SK-N-SH (cell line): ENCODE measurements at regions not wholly inside any gene's neighbourhood (a gene's known extent, or its start where the extent isn't known, plus 50 kb on each side); places are given as distances from the start of the nearest gene placed in this dataset.

Source experiments
- CTCF ChIA-PET: fragments of 300-600, 350-600 bp; formaldehyde crosslinking; extraction: SDS; loops from one replicate; lab custom pipeline; 2021; lab: Yijun Ruan, JAX
- POLR2A ChIA-PET: fragments of 350-600 bp; sonication (Branson Sonifier 250); formaldehyde crosslinking; extraction: SDS; loops from one replicate; lab custom pipeline; 2020; ENCODE audit warnings: antibody characterized with exemption, inconsistent platforms; lab: Yijun Ruan, JAX
- DNase-seq: peaks from one replicate; pipeline ENCODE4 v3.0.0; 2012
- H2AFZ ChIP-seq: fragments of 200-600 bp; sonication (generic); 2 replicates; pipeline ENCODE4 v1.8.1; 2016; ENCODE audit warnings: antibody characterized with exemption, mild to moderate bottlenecking, low read depth
- H3F3A ChIP-seq: fragments of 200-600 bp; sonication (generic); replicated peaks from 2 replicates; pipeline ENCODE3; 2016; ENCODE audit warnings: antibody characterized with exemption, mild to moderate bottlenecking; ENCODE audit not compliant: insufficient read depth
- H3K27ac ChIP-seq, 2 experiments: fragments of 200-500 bp in 1 of 2; fragments of 200-600 bp in 1 of 2; sonication (Bioruptor generic) in 1 of 2; sonication (generic), shearing (Covaris generic) in 1 of 2; 2 replicates each; pipeline versions ENCODE4 v1.5.1 to v1.6.1; 2014 to 2016; ENCODE audit warnings: low read depth in 2 of 2, inconsistent platforms in 1 of 2, low read length in 1 of 2, mild to moderate bottlenecking in 1 of 2, mixed read lengths in 1 of 2
- H3K27me3 ChIP-seq: fragments of 200-600 bp; sonication (generic), shearing (Covaris generic); 2 replicates; pipeline ENCODE4 v1.6.1; 2016; ENCODE audit warnings: mixed run types; ENCODE audit not compliant: insufficient read depth
- H3K36me3 ChIP-seq, 2 experiments: fragments of 200-500 bp in 1 of 2; fragments of 200-600 bp in 1 of 2; sonication (Bioruptor generic) in 1 of 2; sonication (generic) in 1 of 2; replicated peaks in 1 of 2; 2 replicates each; pipeline versions ENCODE3 to v1.5.1; 2014 to 2016; ENCODE audit warnings: low read length in 1 of 2, mild to moderate bottlenecking in 1 of 2; ENCODE audit not compliant: insufficient read depth in 2 of 2, control insufficient read depth in 1 of 2
- H3K4me1 ChIP-seq, 2 experiments: fragments of 200-500 bp in 1 of 2; fragments of 200-600 bp in 1 of 2; sonication (Bioruptor generic) in 1 of 2; sonication (generic), shearing (Covaris generic) in 1 of 2; 2 replicates each; pipeline versions ENCODE4 v1.5.1 to v1.6.1; 2014 to 2016; ENCODE audit warnings: low read depth in 1 of 2, low read length in 1 of 2, mixed run types in 1 of 2; ENCODE audit not compliant: insufficient read depth in 2 of 2, control insufficient read depth in 1 of 2
- H3K4me2 ChIP-seq: fragments of 200-600 bp; sonication (generic), shearing (Covaris generic); 2 replicates; pipeline ENCODE4 v1.6.1; 2017; ENCODE audit warnings: mixed run types
- H3K4me3 ChIP-seq, 2 experiments: fragments of 200-500 bp in 1 of 2; fragments of 200-600 bp in 1 of 2; sonication (Bioruptor generic) in 1 of 2; sonication (generic), shearing (Covaris generic) in 1 of 2; 2 replicates each; pipeline versions ENCODE4 v1.5.1 to v1.8.1; 2014 to 2016; ENCODE audit warnings: low read depth in 2 of 2, inconsistent platforms in 1 of 2, low read length in 1 of 2, mild to moderate bottlenecking in 1 of 2, mixed read lengths in 1 of 2, moderate library complexity in 1 of 2
- H3K79me2 ChIP-seq: fragments of 200-600 bp; sonication (generic); 2 replicates; pipeline ENCODE4 v1.8.1; 2017; ENCODE audit warnings: mild to moderate bottlenecking; ENCODE audit not compliant: insufficient read depth
- H3K9ac ChIP-seq: fragments of 200-600 bp; sonication (generic); 2 replicates; pipeline ENCODE4 v1.6.1; 2017; ENCODE audit warnings: mixed run types
- H3K9me2 ChIP-seq: fragments of 200-600 bp; sonication (generic); 2 replicates; pipeline ENCODE4 v1.6.1; 2017; ENCODE audit warnings: mixed run types
- H3K9me3 ChIP-seq: fragments of 200-600 bp; sonication (generic); 2 replicates; pipeline ENCODE4 v1.6.1; 2017; ENCODE audit warnings: mixed run types, mild to moderate bottlenecking, moderate library complexity
- H4K20me1 ChIP-seq: fragments of 200-600 bp; sonication (generic); 2 replicates; pipeline ENCODE4 v1.6.1; 2017; ENCODE audit warnings: mild to moderate bottlenecking, mixed run types; ENCODE audit not compliant: insufficient read depth
- CHD2 ChIP-seq: fragments of 150-350 bp; IDR thresholded peaks from 2 replicates; pipeline ENCODE4 v1.6.1; 2018; ENCODE audit warnings: low read length; ENCODE audit not compliant: partially characterized antibody
- ELF1 ChIP-seq: IDR thresholded peaks from 2 replicates; pipeline ENCODE4 v1.4.0; 2012
- EP300 ChIP-seq, 2 experiments: IDR thresholded peaks; 2 replicates each; pipeline versions ENCODE4 v1.4.0 to v1.6.1; 2012; ENCODE audit warnings: borderline replicate concordance in 1 of 2, low read depth in 1 of 2, low read length in 1 of 2
- EZH2phosphoT487 ChIP-seq: fragments of 200-600 bp; sonication (generic); IDR thresholded peaks from 2 replicates; pipeline ENCODE4 v1.6.1; 2017; ENCODE audit warnings: low read depth, mixed run types, mild to moderate bottlenecking, antibody characterized with exemption, moderate library complexity, borderline replicate concordance
- FOSL2 ChIP-seq: IDR thresholded peaks from 2 replicates; pipeline ENCODE4 v1.4.0; 2012; ENCODE audit warnings: low read depth, mild to moderate bottlenecking, moderate library complexity, borderline replicate concordance
- FOXM1 ChIP-seq: IDR thresholded peaks from 2 replicates; pipeline ENCODE4 v1.4.0; 2012; ENCODE audit warnings: low read depth, mild to moderate bottlenecking
- GATA2 ChIP-seq: sonication (generic); formaldehyde crosslinking; IDR thresholded peaks from 2 replicates; pipeline ENCODE4 v1.5.0; 2020; ENCODE audit warnings: mild to moderate bottlenecking, missing genetic modification reagents
- JUND ChIP-seq: IDR thresholded peaks from 2 replicates; pipeline ENCODE4 v1.4.0; 2012
- MEF2A ChIP-seq: IDR thresholded peaks from 2 replicates; pipeline ENCODE4 v1.4.0; 2012; ENCODE audit warnings: low read depth, borderline replicate concordance
- MXI1 ChIP-seq: IDR thresholded peaks from 2 replicates; pipeline ENCODE4 v1.6.1; 2012; ENCODE audit warnings: mild to moderate bottlenecking, low read depth, low read length, improper control_type of control experiment
- NFIC ChIP-seq: IDR thresholded peaks from 2 replicates; pipeline ENCODE4 v1.4.0; 2012; ENCODE audit warnings: borderline replicate concordance
- POLR2AphosphoS5 ChIP-seq: IDR thresholded peaks from 2 replicates; pipeline ENCODE4 v1.6.1; 2012; ENCODE audit warnings: low read depth, low read length
- RAD21 ChIP-seq: IDR thresholded peaks from 2 replicates; pipeline ENCODE4 v1.6.1; 2012; ENCODE audit warnings: mild to moderate bottlenecking, low read length
- SIN3A ChIP-seq: IDR thresholded peaks from 2 replicates; pipeline ENCODE4 v1.6.1; 2012; ENCODE audit warnings: low read depth, mild to moderate bottlenecking, low read length, moderate library complexity, borderline replicate concordance
- TCF12 ChIP-seq: IDR thresholded peaks from 2 replicates; pipeline ENCODE4 v1.4.0; 2012
- TEAD4 ChIP-seq: IDR thresholded peaks from 2 replicates; pipeline ENCODE4 v1.4.0; 2012; ENCODE audit warnings: mild to moderate bottlenecking, borderline replicate concordance; ENCODE audit not compliant: insufficient read depth
- WGBS: methylation state at CpG from one replicate; pipeline ENCODE4 v1.1.6; 2017; ENCODE audit warnings: low lambda C conversion rate; 5-methylcytosine and 5-hydroxymethylcytosine counted together
- TF ChIP-seq, protein P1 (sequence below): IDR thresholded peaks from 2 replicates; pipeline ENCODE4 v1.4.0; 2012; ENCODE audit warnings: low read depth
- TF ChIP-seq, protein P2 (sequence below): fragments of 200-600 bp; sonication (generic); IDR thresholded peaks from 2 replicates; pipeline ENCODE4 v1.6.1; 2017; ENCODE audit warnings: antibody characterized with exemption, mild to moderate bottlenecking, moderate library complexity
- TF ChIP-seq, protein P3 (sequence below): fragments of 150-350 bp; IDR thresholded peaks from 2 replicates; pipeline ENCODE4 v1.6.1; 2016; ENCODE audit warnings: mild to moderate bottlenecking, low read depth, low read length
- TF ChIP-seq, protein P4 (sequence below): IDR thresholded peaks from 2 replicates; pipeline ENCODE4 v1.4.0; 2012; ENCODE audit warnings: low read depth, borderline replicate concordance

DNA sequence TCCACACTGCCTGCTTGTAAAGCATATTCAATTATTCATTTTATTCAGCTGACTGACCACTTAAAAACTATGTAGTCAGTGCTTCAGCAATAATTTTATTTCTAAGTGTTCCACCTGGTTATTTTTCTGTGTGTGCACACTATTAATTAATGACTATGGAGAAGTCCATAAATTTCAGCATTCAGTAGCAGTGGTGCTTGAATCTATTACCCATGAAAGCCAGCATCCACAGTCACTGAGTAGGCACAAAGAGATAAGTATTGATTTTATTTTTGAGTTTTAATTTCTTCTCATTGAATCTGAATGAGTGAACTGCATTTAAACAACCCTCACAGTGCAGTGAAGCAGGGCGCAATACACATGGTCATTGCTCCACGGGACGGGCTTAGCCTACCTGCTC is 643.1 kb downstream of the GALC start:
- Histone ChIP-seq H3K79me2 (no peaks in the 10 kb centered on the region), H3K4me1 (no peaks in the 10 kb centered on the region), H3K27me3 (no peaks in the 10 kb centered on the region), H2AFZ (no peak overlapping the region), H3F3A (no peaks in the 10 kb centered on the region), H3K9me2 (no peaks in the 10 kb centered on the region), H3K9me3 (no peaks in the 10 kb centered on the region), H3K4me3 (no peak overlapping the region), H3K36me3 (no peaks in the 10 kb centered on the region), H3K4me2 (no peak overlapping the region), H3K9ac (no peak overlapping the region), H4K20me1 (no peaks in the 10 kb centered on the region), H3K27ac (no peak overlapping the region)
- DNase-seq = no peak
- POLR2A ChIA-PET = no interaction called here
- WGBS = 9% methylated on average over 3 of the region's 3 CpGs
- TF ChIP-seq POLR2AphosphoS5 (no peak), MXI1 (no peak), TEAD4 (no peak), GATA2 (CRISPR knock-in tag) (no peak), MEF2A (no peak)
- TF ChIP-seq, protein P1, sequence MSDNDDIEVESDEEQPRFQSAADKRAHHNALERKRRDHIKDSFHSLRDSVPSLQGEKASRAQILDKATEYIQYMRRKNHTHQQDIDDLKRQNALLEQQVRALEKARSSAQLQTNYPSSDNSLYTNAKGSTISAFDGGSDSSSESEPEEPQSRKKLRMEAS = no peak
- CTCF ChIA-PET = no interaction called here

DNA sequence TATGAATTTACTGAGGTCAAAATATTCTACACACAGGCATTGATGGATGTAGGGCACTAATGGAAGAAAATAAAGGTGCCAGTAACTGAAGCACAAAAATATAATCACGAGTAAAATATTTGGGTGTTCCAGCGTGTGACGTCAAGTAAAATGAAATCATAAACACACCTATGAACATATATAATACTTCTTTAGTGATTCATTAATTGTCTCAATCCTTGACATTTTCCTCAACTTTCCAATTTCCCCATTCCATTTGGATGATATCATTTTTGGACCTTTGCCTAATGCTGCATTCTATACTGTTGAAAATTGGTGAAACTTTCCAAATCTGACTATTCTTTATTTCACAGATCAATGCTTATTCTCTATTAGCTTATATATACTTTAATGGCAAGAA is 649.3 kb downstream of the GALC start:
- H3K4me3 ChIP-seq = no peak overlapping the region
- no peak overlapping the region for H3K4me2 ChIP-seq
- H4K20me1 ChIP-seq = no peaks in the 10 kb centered on the region
- H3K36me3 ChIP-seq = no peaks in the 10 kb centered on the region
- no peak overlapping the region for H3K9ac ChIP-seq
- H3K4me1 ChIP-seq = no peaks in the 10 kb centered on the region
- H3F3A ChIP-seq = no peaks in the 10 kb centered on the region
- ChIA-PET POLR2A (no interaction called here), CTCF (no interaction called here)
- H2AFZ ChIP-seq = no peak overlapping the region
- no peaks in the 10 kb centered on the region for H3K9me3 ChIP-seq
- H3K27me3 ChIP-seq = no peaks in the 10 kb centered on the region
- H3K79me2 ChIP-seq = no peaks in the 10 kb centered on the region
- TF ChIP-seq, protein P2, sequence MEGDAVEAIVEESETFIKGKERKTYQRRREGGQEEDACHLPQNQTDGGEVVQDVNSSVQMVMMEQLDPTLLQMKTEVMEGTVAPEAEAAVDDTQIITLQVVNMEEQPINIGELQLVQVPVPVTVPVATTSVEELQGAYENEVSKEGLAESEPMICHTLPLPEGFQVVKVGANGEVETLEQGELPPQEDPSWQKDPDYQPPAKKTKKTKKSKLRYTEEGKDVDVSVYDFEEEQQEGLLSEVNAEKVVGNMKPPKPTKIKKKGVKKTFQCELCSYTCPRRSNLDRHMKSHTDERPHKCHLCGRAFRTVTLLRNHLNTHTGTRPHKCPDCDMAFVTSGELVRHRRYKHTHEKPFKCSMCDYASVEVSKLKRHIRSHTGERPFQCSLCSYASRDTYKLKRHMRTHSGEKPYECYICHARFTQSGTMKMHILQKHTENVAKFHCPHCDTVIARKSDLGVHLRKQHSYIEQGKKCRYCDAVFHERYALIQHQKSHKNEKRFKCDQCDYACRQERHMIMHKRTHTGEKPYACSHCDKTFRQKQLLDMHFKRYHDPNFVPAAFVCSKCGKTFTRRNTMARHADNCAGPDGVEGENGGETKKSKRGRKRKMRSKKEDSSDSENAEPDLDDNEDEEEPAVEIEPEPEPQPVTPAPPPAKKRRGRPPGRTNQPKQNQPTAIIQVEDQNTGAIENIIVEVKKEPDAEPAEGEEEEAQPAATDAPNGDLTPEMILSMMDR = no peak
- DNase-seq = no peak
- no peak overlapping the region for H3K27ac ChIP-seq
- 2% methylated on average over 3 of the region's 3 CpGs for WGBS
- no peaks in the 10 kb centered on the region for H3K9me2 ChIP-seq

DNA sequence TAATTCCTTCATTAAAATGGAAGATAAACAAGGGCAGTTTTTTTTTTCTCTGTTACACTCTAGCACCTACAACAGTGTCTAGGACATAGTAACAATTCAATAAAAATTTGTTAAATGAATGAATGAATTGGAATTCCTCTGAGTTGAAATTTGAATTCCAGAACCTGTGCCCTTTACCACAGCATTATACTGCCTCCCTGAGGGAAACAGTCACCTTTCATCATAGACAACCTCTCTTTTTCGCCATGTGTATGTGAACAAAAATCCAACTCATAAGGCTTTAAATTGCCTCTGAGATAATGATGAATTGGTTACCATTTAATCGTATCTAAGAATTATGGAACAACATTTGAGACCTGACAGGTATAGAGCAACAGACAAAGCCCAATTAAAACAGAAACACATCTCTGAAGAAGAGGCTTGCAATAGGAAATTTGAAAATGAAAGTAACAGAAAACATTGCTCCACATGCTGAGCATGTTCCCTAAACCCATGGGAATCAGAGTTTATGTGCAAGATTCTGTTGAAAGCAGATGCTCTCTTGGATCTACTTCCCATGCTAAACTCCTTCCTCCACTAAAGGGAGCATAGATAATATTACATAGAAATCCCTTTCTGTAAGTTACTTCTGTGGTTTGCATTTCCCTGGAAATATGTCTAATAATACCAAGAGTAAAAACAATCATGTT is 657.8 kb downstream of the GALC start:
- no peak for TF ChIP-seq FOXM1
- TF ChIP-seq, protein P3, sequence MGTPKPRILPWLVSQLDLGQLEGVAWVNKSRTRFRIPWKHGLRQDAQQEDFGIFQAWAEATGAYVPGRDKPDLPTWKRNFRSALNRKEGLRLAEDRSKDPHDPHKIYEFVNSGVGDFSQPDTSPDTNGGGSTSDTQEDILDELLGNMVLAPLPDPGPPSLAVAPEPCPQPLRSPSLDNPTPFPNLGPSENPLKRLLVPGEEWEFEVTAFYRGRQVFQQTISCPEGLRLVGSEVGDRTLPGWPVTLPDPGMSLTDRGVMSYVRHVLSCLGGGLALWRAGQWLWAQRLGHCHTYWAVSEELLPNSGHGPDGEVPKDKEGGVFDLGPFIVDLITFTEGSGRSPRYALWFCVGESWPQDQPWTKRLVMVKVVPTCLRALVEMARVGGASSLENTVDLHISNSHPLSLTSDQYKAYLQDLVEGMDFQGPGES = no peak
- no peak for TF ChIP-seq FOSL2
- no peak for TF ChIP-seq MEF2A
- no peak for TF ChIP-seq SIN3A
- TF ChIP-seq TCF12 = no peak
- no peak for TF ChIP-seq NFIC
- TF ChIP-seq, protein P4, sequence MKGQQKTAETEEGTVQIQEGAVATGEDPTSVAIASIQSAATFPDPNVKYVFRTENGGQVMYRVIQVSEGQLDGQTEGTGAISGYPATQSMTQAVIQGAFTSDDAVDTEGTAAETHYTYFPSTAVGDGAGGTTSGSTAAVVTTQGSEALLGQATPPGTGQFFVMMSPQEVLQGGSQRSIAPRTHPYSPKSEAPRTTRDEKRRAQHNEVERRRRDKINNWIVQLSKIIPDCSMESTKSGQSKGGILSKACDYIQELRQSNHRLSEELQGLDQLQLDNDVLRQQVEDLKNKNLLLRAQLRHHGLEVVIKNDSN = no peak
- TF ChIP-seq JUND = no peak
- TF ChIP-seq EP300 (IDR thresholded peaks at IDR 0.05; ENCODE audit: borderline replicate concordance in 1 of 2, low read depth in 1 of 2, low read length in 1 of 2) = no peak
- no peak for TF ChIP-seq RAD21
- TF ChIP-seq CHD2 = no peak
- TF ChIP-seq EZH2phosphoT487 = no peak
- no peak for TF ChIP-seq ELF1
- WGBS = 0% methylated on average over 2 of the region's 2 CpGs
- no peak for DNase-seq

More for the DNA sequence above, 657.8 kb downstream of the GALC start:
- ChIA-PET CTCF (no interaction called here), POLR2A (no interaction called here)
- Histone ChIP-seq H3K9me2 (no peaks in the 10 kb centered on the region), H3K27me3 (no peaks in the 10 kb centered on the region), H3F3A (no peaks in the 10 kb centered on the region), H3K4me2 (no peak overlapping the region), H3K79me2 (no peaks in the 10 kb centered on the region), H3K4me1 (no peaks in the 10 kb centered on the region), H4K20me1 (no peaks in the 10 kb centered on the region), H3K27ac (no peak overlapping the region), H3K36me3 (no peaks in the 10 kb centered on the region), H3K9ac (no peak overlapping the region), H3K9me3 (no peaks in the 10 kb centered on the region), H3K4me3 (no peak overlapping the region), H2AFZ (no peak overlapping the region)
